MM.1S (cell line): ENCODE measurements at regions not wholly inside any gene's neighbourhood (a gene's known extent, or its start where the extent isn't known, plus 50 kb on each side); places are given as distances from the start of the nearest gene placed in this dataset.

Experiments
- DNase-seq: peaks from one replicate; pipeline ENCODE4 v3.0.0-alpha.2; 2015
- H2AFZ ChIP-seq: fragments of 300-600 bp; sonication (generic); 2 replicates; pipeline ENCODE4 v1.6.0; 2016; ENCODE audit warnings: antibody characterized with exemption, low read length
- H3F3A ChIP-seq: fragments of 300-600 bp; sonication (generic); 2 replicates; pipeline ENCODE4 v1.6.1; 2016; ENCODE audit warnings: mild to moderate bottlenecking, antibody characterized with exemption, low read length, moderate library complexity, mixed read lengths; ENCODE audit not compliant: insufficient read depth
- H3K27ac ChIP-seq: fragments of 300-600 bp; sonication (generic); 2 replicates; pipeline ENCODE4 v1.5.1; 2016; ENCODE audit warnings: mild to moderate bottlenecking, low read length
- H3K27me3 ChIP-seq: fragments of 300-600 bp; sonication (generic); replicated peaks from 2 replicates; pipeline ENCODE4 v1.6.0; 2016; ENCODE audit warnings: low read length; ENCODE audit not compliant: insufficient read depth
- H3K36me3 ChIP-seq: fragments of 300-600 bp; sonication (generic); replicated peaks from 2 replicates; pipeline ENCODE4 v1.6.1; 2016; ENCODE audit warnings: mild to moderate bottlenecking, low read length, mixed read lengths; ENCODE audit not compliant: insufficient read depth
- H3K4me1 ChIP-seq: fragments of 300-600 bp; sonication (generic); 2 replicates; pipeline ENCODE4 v1.6.1; 2016; ENCODE audit warnings: low read length, mixed read lengths
- H3K4me2 ChIP-seq: fragments of 300-600 bp; sonication (generic); 2 replicates; pipeline ENCODE4 v1.6.0; 2016; ENCODE audit warnings: low read depth, low read length
- H3K4me3 ChIP-seq: fragments of 300-600 bp; sonication (generic); 2 replicates; pipeline ENCODE4 v1.5.1; 2016; ENCODE audit warnings: low read length, mixed read lengths
- H3K79me2 ChIP-seq: fragments of 300-600 bp; sonication (generic); 2 replicates; pipeline ENCODE4 v1.6.1; 2016; ENCODE audit warnings: mixed run types, low read length, mixed read lengths
- H3K9ac ChIP-seq: fragments of 300-600 bp; sonication (generic); 2 replicates; pipeline ENCODE4 v1.6.1; 2016; ENCODE audit warnings: low read length, mixed read lengths
- H3K9me2 ChIP-seq: fragments of 300-600 bp; sonication (generic); replicated peaks from 2 replicates; pipeline ENCODE4 v1.6.1; 2016; ENCODE audit warnings: mild to moderate bottlenecking, low read length, mixed read lengths; ENCODE audit not compliant: insufficient read depth
- H3K9me3 ChIP-seq: fragments of 300-600 bp; sonication (generic); replicated peaks from 2 replicates; pipeline ENCODE4 v1.6.1; 2016; ENCODE audit warnings: mild to moderate bottlenecking, low read length, mixed read lengths; ENCODE audit not compliant: insufficient read depth
- H4K20me1 ChIP-seq: fragments of 300-600 bp; sonication (generic); 2 replicates; pipeline ENCODE4 v1.6.1; 2016; ENCODE audit warnings: mild to moderate bottlenecking, low read length, moderate library complexity, mixed read lengths; ENCODE audit not compliant: insufficient read depth
- EZH2 ChIP-seq: fragments of 300-600 bp; sonication (generic); optimal IDR thresholded peaks from 2 replicates; pipeline ENCODE3; 2017; ENCODE audit warnings: low read depth, mild to moderate bottlenecking, antibody characterized with exemption, low read length, mixed read lengths
- EZH2phosphoT487 ChIP-seq: fragments of 300-600 bp; sonication (generic); IDR thresholded peaks from 2 replicates; pipeline ENCODE4 v1.6.1; 2018; ENCODE audit warnings: antibody characterized with exemption, low read length
- TF ChIP-seq, protein P1 (sequence below): fragments of 300-600 bp; sonication (generic); IDR thresholded peaks from 2 replicates; pipeline ENCODE4 v1.5.1; 2016; ENCODE audit warnings: antibody characterized with exemption, low read length, mixed read lengths

DNA sequence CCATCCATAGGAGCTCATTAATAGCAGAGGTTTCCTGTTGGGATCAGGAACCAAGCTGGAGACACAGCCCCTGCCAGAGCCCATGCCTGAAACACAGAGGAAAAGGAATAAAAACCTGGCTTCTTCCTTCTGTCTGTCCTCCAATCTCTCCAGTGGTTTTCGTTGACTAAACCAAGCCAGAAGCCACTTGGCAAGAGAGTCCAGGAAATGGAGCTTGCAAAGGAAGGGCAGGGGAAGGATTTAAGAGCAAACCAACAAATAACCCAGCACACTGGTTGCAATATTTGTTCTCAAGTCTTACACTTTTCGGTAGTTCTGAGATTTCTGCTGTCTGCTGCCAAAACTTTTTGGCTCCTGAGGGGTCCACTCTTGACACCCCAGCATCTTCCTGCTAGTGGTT is 137.0 kb upstream of the BMP2 start:
- no peaks in the 10 kb centered on the region for H3K9me2 ChIP-seq

GRCh38 chr20:6629564-6629963 is 137.9 kb upstream of the BMP2 start:
- TF ChIP-seq EZH2phosphoT487 (no peak), EZH2 (no peak)
- Histone ChIP-seq H3K36me3 (no peaks in the 10 kb centered on the region), H3K4me2 (no peak overlapping the region), H3K27me3 (no peaks in the 10 kb centered on the region), H3K27ac (no peak overlapping the region), H3K79me2 (no peaks in the 10 kb centered on the region), H4K20me1 (no peaks in the 10 kb centered on the region), H3K4me3 (no peak overlapping the region), H3K9me3 (no peaks in the 10 kb centered on the region), H3K9ac (no peak overlapping the region), H3K9me2 (no peaks in the 10 kb centered on the region), H3K4me1 (no peaks in the 10 kb centered on the region; the same call in 1 of the 2 replicates), H2AFZ (no peak overlapping the region), H3F3A (no peaks in the 10 kb centered on the region)
- no peak for DNase-seq

More for the DNA sequence above, 137.0 kb upstream of the BMP2 start:
- H3K36me3 ChIP-seq: no peaks in the 10 kb centered on the region
- no peaks in the 10 kb centered on the region for H3K27me3 ChIP-seq
- H3F3A ChIP-seq: no peaks in the 10 kb centered on the region
- H3K9me3 ChIP-seq: no peaks in the 10 kb centered on the region
- H3K27ac ChIP-seq: no peak overlapping the region
- H3K4me2 ChIP-seq: no peak overlapping the region
- H3K4me3 ChIP-seq: no peak overlapping the region
- H3K79me2 ChIP-seq: no peaks in the 10 kb centered on the region
- H4K20me1 ChIP-seq: no peaks in the 10 kb centered on the region
- H3K4me1 ChIP-seq: no peaks in the 10 kb centered on the region; the same call in 1 of the 2 replicates
- H2AFZ ChIP-seq: no peak overlapping the region
- no peak for TF ChIP-seq EZH2
- no peak for TF ChIP-seq EZH2phosphoT487
- TF ChIP-seq, protein P1, sequence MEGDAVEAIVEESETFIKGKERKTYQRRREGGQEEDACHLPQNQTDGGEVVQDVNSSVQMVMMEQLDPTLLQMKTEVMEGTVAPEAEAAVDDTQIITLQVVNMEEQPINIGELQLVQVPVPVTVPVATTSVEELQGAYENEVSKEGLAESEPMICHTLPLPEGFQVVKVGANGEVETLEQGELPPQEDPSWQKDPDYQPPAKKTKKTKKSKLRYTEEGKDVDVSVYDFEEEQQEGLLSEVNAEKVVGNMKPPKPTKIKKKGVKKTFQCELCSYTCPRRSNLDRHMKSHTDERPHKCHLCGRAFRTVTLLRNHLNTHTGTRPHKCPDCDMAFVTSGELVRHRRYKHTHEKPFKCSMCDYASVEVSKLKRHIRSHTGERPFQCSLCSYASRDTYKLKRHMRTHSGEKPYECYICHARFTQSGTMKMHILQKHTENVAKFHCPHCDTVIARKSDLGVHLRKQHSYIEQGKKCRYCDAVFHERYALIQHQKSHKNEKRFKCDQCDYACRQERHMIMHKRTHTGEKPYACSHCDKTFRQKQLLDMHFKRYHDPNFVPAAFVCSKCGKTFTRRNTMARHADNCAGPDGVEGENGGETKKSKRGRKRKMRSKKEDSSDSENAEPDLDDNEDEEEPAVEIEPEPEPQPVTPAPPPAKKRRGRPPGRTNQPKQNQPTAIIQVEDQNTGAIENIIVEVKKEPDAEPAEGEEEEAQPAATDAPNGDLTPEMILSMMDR: no peak
- no peak for DNase-seq
- no peak overlapping the region for H3K9ac ChIP-seq

GRCh38 chr20:6626805-6627204 is 140.7 kb upstream of the BMP2 start:
- no peaks in the 10 kb centered on the region for H3K27me3 ChIP-seq
- no peaks in the 10 kb centered on the region for H3K9me2 ChIP-seq
- DNase-seq: no peak
- no peak overlapping the region for H2AFZ ChIP-seq
- H3K4me2 ChIP-seq: no peak overlapping the region
- H3K9me3 ChIP-seq: no peaks in the 10 kb centered on the region
- TF ChIP-seq, protein P1: no peak
- TF ChIP-seq EZH2 (no peak), EZH2phosphoT487 (no peak)
- H3K79me2 ChIP-seq: no peaks in the 10 kb centered on the region
- H3F3A ChIP-seq: no peaks in the 10 kb centered on the region
- H3K4me1 ChIP-seq: peaks cover 9% of the 10 kb centered on the region; the same call in 1 of the 2 replicates
- H3K9ac ChIP-seq: no peak overlapping the region
- H3K27ac ChIP-seq: no peak overlapping the region
- no peaks in the 10 kb centered on the region for H3K36me3 ChIP-seq
- H3K4me3 ChIP-seq: no peak overlapping the region
- H4K20me1 ChIP-seq: no peaks in the 10 kb centered on the region

- Histone ChIP-seq H3K79me2 (no peaks in the 10 kb centered on the region), H4K20me1 (no peaks in the 10 kb centered on the region), H3K36me3 (no peaks in the 10 kb centered on the region), H3F3A (no peaks in the 10 kb centered on the region), H3K9me2 (no peaks in the 10 kb centered on the region), H3K4me3 (no peak overlapping the region), H3K4me2 (no peak overlapping the region), H3K9me3 (no peaks in the 10 kb centered on the region), H3K27me3 (no peaks in the 10 kb centered on the region), H3K9ac (no peak overlapping the region), H3K27ac (no peak overlapping the region), H2AFZ (no peak overlapping the region), H3K4me1 (0 out of 2 replicates have a peak, but pooled peaks cover 9% of the 10 kb centered on the region)
- TF ChIP-seq EZH2 (no peak), EZH2phosphoT487 (no peak)
- TF ChIP-seq, protein P1: no peak
- peak; percentile 27 for DNase-seq
These were observed 143.5 kb upstream of the BMP2 start for GRCh38 chr20:6623989-6624388.
